ENCODE measurements at regions not wholly inside any gene's neighbourhood (a gene's known extent, or its start where the extent isn't known, plus 50 kb on each side); places are given as distances from the start of the nearest gene placed in this dataset.

GRCh38 chr12:68428724-68429501 lies 96.8 kb upstream of the MDM1 start:
- TF ChIP-seq CTCF (IDR thresholded peaks at IDR 0.05), result no peak
- no peak for TF ChIP-seq POLR2A (IDR thresholded peaks at IDR 0.05)
- Histone ChIP-seq H3K4me1 (no peaks in the 10 kb centered on the region), H3K27ac (no peak overlapping the region), H3K4me3 (no peak overlapping the region), H3K27me3 (no peaks in the 10 kb centered on the region), H3K36me3 (no peaks in the 10 kb centered on the region), H3K9me3 (no peaks in the 10 kb centered on the region)
- intact Hi-C loops (cut with DNase I; ENCODE audit: low total_unique reads), result no loop called here
- DNase-seq, result no peak

- no peak for DNase-seq
- intact Hi-C loops (cut with DNase I; ENCODE audit: low total_unique reads), result no loop called here
Observed at GRCh38 chr12:68429696-68430095, 97.5 kb upstream of the MDM1 start.

GRCh38 chr12:68431786-68432185 lies 99.6 kb upstream of the MDM1 start:
- Histone ChIP-seq H3K27ac (no peak overlapping the region), H3K4me1 (no peaks in the 10 kb centered on the region), H3K27me3 (no peaks in the 10 kb centered on the region), H3K36me3 (no peaks in the 10 kb centered on the region), H3K4me3 (no peak overlapping the region), H3K9me3 (no peaks in the 10 kb centered on the region)
- intact Hi-C loops (cut with DNase I; ENCODE audit: low total_unique reads), result no loop called here
- no peak for DNase-seq
- TF ChIP-seq CTCF (IDR thresholded peaks at IDR 0.05) (no peak), POLR2A (IDR thresholded peaks at IDR 0.05) (no peak)

More at GRCh38 chr12:68429696-68430095, 97.5 kb upstream of the MDM1 start:
- no peak overlapping the region for H3K4me3 ChIP-seq
- no peaks in the 10 kb centered on the region for H3K36me3 ChIP-seq
- H3K27ac ChIP-seq, result no peak overlapping the region
- H3K9me3 ChIP-seq, result no peaks in the 10 kb centered on the region
- H3K27me3 ChIP-seq, result no peaks in the 10 kb centered on the region
- no peak for TF ChIP-seq POLR2A (IDR thresholded peaks at IDR 0.05)
- TF ChIP-seq CTCF (IDR thresholded peaks at IDR 0.05), result no peak
- H3K4me1 ChIP-seq, result no peaks in the 10 kb centered on the region

- Histone ChIP-seq H3K9me3 (no peaks in the 10 kb centered on the region), H3K27ac (no peak overlapping the region), H3K4me1 (no peaks in the 10 kb centered on the region), H3K27me3 (no peaks in the 10 kb centered on the region), H3K36me3 (no peaks in the 10 kb centered on the region), H3K4me3 (no peak overlapping the region)
- no peak for DNase-seq
- intact Hi-C loops (cut with DNase I; ENCODE audit: low total_unique reads), result no loop called here
- TF ChIP-seq CTCF (IDR thresholded peaks at IDR 0.05) (no peak), POLR2A (IDR thresholded peaks at IDR 0.05) (no peak)
Observed at GRCh38 chr12:68432622-68433021, 100.5 kb upstream of the MDM1 start.

- DNase-seq, result no peak
- H3K36me3 ChIP-seq, result no peaks in the 10 kb centered on the region
- no peak for TF ChIP-seq POLR2A (IDR thresholded peaks at IDR 0.05)
- no peak for TF ChIP-seq CTCF (IDR thresholded peaks at IDR 0.05)
- intact Hi-C loops (cut with DNase I; ENCODE audit: low total_unique reads), result no loop called here
- no peak overlapping the region for H3K4me3 ChIP-seq
- H3K9me3 ChIP-seq, result no peaks in the 10 kb centered on the region
- H3K27me3 ChIP-seq, result no peaks in the 10 kb centered on the region
- no peak overlapping the region for H3K27ac ChIP-seq
- no peaks in the 10 kb centered on the region for H3K4me1 ChIP-seq
Observed at GRCh38 chr12:68434391-68435298, 102.5 kb upstream of the MDM1 start.
